Mesenchymal stem cell (in vitro differentiated cells and primary cell): ENCODE measurements at regions not wholly inside any gene's neighbourhood (a gene's known extent, or its start where the extent isn't known, plus 50 kb on each side); places are given as distances from the start of the nearest gene placed in this dataset.
"Not testable (repeated sequence)": the region's sequence is repeated elsewhere in the genome, so short reads cannot be mapped to it uniquely, and the experiment has no call there.

ENCODE experiments used
- DNase-seq: peaks from one replicate; pipeline ENCODE4 v3.0.0-alpha.2; 2013
- H2AFZ ChIP-seq: one replicate; pipeline ENCODE4 v1.6.1; 2013; ENCODE audit warnings: low read depth, mild to moderate bottlenecking, control low read depth, inconsistent platforms, low read length, moderate library complexity
- H2AK5ac ChIP-seq: 2 replicates; pipeline ENCODE4 v1.6.1; 2013; ENCODE audit warnings: low read length, moderate library complexity, mild to moderate bottlenecking, inconsistent platforms; ENCODE audit not compliant: severe bottlenecking
- H2BK120ac ChIP-seq: one replicate; pipeline ENCODE4 v1.6.1; 2013; ENCODE audit warnings: low read depth, mild to moderate bottlenecking, inconsistent platforms, low read length, moderate library complexity
- H2BK12ac ChIP-seq, 2 experiments: one replicate each; pipeline ENCODE4 v1.6.1; 2013; ENCODE audit warnings: inconsistent platforms in 2 of 2, low read length in 2 of 2, mild to moderate bottlenecking in 2 of 2, moderate library complexity in 2 of 2, control low read depth in 1 of 2
- H2BK15ac ChIP-seq: one replicate; pipeline ENCODE4 v1.6.1; 2013; ENCODE audit warnings: mild to moderate bottlenecking, low read depth, inconsistent platforms; ENCODE audit not compliant: poor library complexity, severe bottlenecking
- H2BK5ac ChIP-seq: 2 replicates; pipeline ENCODE4 v1.6.1; 2013; ENCODE audit warnings: low read depth, mild to moderate bottlenecking, low read length, control low read depth, inconsistent platforms; ENCODE audit not compliant: poor library complexity, severe bottlenecking
- H3K14ac ChIP-seq, 2 experiments: one replicate each; pipeline ENCODE4 v1.6.1; 2013; ENCODE audit warnings: inconsistent platforms in 2 of 2, low read length in 2 of 2, control low read depth in 1 of 2, mild to moderate bottlenecking in 1 of 2, moderate library complexity in 1 of 2
- H3K18ac ChIP-seq, 2 experiments: one replicate each; pipeline ENCODE4 v1.6.1; 2013; ENCODE audit warnings: inconsistent platforms in 2 of 2, low read length in 2 of 2, control low read depth in 1 of 2, low read depth in 1 of 2, mild to moderate bottlenecking in 1 of 2
- H3K23ac ChIP-seq, 2 experiments: one replicate each; pipeline ENCODE4 v1.6.1; 2013; ENCODE audit warnings: inconsistent platforms in 2 of 2, low read length in 2 of 2, mild to moderate bottlenecking in 2 of 2, moderate library complexity in 2 of 2, control low read depth in 1 of 2
- H3K27ac ChIP-seq: 2 replicates; pipeline ENCODE4 v1.5.1; 2013; ENCODE audit warnings: mild to moderate bottlenecking, moderate library complexity, low read length, control low read depth, inconsistent platforms; ENCODE audit not compliant: poor library complexity, severe bottlenecking
- H3K27me3 ChIP-seq, 2 experiments: 2 replicates each; pipeline versions ENCODE4 v1.6.1 to v1.7.0; 2013; ENCODE audit warnings: low read length in 2 of 2, mild to moderate bottlenecking in 2 of 2, moderate library complexity in 2 of 2, control low read depth in 1 of 2, inconsistent platforms in 1 of 2; ENCODE audit not compliant: control insufficient read depth in 1 of 2, insufficient read depth in 1 of 2
- H3K36me3 ChIP-seq, 2 experiments: 2 replicates each; pipeline versions ENCODE4 v1.6.1 to v1.7.0; 2013; ENCODE audit warnings: low read length in 2 of 2, control low read depth in 1 of 2, inconsistent platforms in 1 of 2, low read depth in 1 of 2, mild to moderate bottlenecking in 1 of 2; ENCODE audit not compliant: insufficient read depth in 2 of 2, control insufficient read depth in 1 of 2
- H3K4ac ChIP-seq, 2 experiments: one replicate each; pipeline ENCODE4 v1.6.1; 2013; ENCODE audit warnings: inconsistent platforms in 2 of 2, low read length in 2 of 2, mild to moderate bottlenecking in 2 of 2, moderate library complexity in 2 of 2, control low read depth in 1 of 2, low read depth in 1 of 2
- H3K4me1 ChIP-seq: 2 replicates; pipeline ENCODE4 v1.6.1; 2013; ENCODE audit warnings: low read depth, low read length, control low read depth; ENCODE audit not compliant: control insufficient read depth, insufficient read depth
- H3K4me2 ChIP-seq: 2 replicates; pipeline ENCODE4 v1.6.1; 2013; ENCODE audit warnings: low read length, mild to moderate bottlenecking, inconsistent platforms; ENCODE audit not compliant: poor library complexity, severe bottlenecking
- H3K4me3 ChIP-seq, 2 experiments: 2 replicates each; pipeline versions ENCODE4 v1.5.1 to v1.7.0; 2013; ENCODE audit warnings: low read length in 2 of 2, mild to moderate bottlenecking in 2 of 2, control low read depth in 1 of 2, low read depth in 1 of 2; ENCODE audit not compliant: insufficient read depth in 1 of 2
- H3K79me1 ChIP-seq: replicated peaks from 2 replicates; pipeline ENCODE4 v1.6.1; 2013; ENCODE audit warnings: mild to moderate bottlenecking, control low read depth, low read length, inconsistent platforms; ENCODE audit not compliant: poor library complexity, severe bottlenecking
- H3K9ac ChIP-seq: 2 replicates; pipeline ENCODE4 v1.7.0; 2013; ENCODE audit warnings: mild to moderate bottlenecking, low read length, moderate library complexity
- H3K9me3 ChIP-seq: 2 replicates; pipeline ENCODE4 v1.7.0; 2013; ENCODE audit warnings: mild to moderate bottlenecking, low read length; ENCODE audit not compliant: control insufficient read depth
- H4K8ac ChIP-seq: one replicate; pipeline ENCODE4 v1.6.1; 2013; ENCODE audit warnings: inconsistent platforms, mild to moderate bottlenecking, low read length, moderate library complexity
- H4K91ac ChIP-seq: one replicate; pipeline ENCODE4 v1.6.1; 2013; ENCODE audit warnings: mild to moderate bottlenecking, low read length, inconsistent platforms
- WGBS: methylation state at CpG from one replicate; pipeline ENCODE4 v1.1.7; 2013; ENCODE audit warnings: mixed read lengths; 5-methylcytosine and 5-hydroxymethylcytosine counted together

DNA sequence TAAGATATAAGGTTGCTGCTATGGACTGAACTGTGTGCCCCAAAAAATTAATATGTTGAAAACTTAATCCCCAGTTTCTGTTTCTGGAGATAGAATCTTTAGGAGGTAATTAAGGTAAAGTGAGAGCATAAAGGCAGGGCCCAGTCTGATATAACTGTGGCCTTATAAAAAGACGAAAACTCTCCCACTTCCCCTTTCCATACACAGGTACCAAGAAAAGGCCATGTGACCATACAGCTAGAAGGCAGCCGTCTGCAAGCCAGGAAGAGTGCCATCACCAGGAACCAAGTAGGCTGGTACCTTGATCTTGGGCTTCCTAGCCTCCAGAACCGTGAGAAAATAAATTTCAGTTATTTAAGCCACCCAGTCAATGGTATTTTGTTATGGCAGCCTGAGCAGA, 550.3 kb downstream of the SMARCA1 start:
- no peak overlapping the region for H3K4ac ChIP-seq
- H3K4me2 ChIP-seq: no peak overlapping the region
- H3K23ac ChIP-seq: no peak overlapping the region
- H2AFZ ChIP-seq: no peak overlapping the region
- H3K9ac ChIP-seq: no peak overlapping the region
- H3K9me3 ChIP-seq: no peaks in the 10 kb centered on the region
- H4K8ac ChIP-seq: no peak overlapping the region
- no peak for DNase-seq
- no peak overlapping the region for H3K4me3 ChIP-seq
- 100% methylated on average over 2 of the region's 3 CpGs for WGBS
- H3K36me3 ChIP-seq: no peaks in the 10 kb centered on the region
- H3K27me3 ChIP-seq: no peaks in the 10 kb centered on the region
- no peaks in the 10 kb centered on the region for H3K4me1 ChIP-seq
- H3K79me1 ChIP-seq: no peaks in the 10 kb centered on the region
- no peak overlapping the region for H2BK12ac ChIP-seq
- H3K18ac ChIP-seq: no peak overlapping the region
- H4K91ac ChIP-seq: no peak overlapping the region
- no peak overlapping the region for H2BK120ac ChIP-seq
- H2AK5ac ChIP-seq: no peak overlapping the region
- H3K14ac ChIP-seq: no peak overlapping the region
- H2BK15ac ChIP-seq: no peak overlapping the region
- no peak overlapping the region for H3K27ac ChIP-seq
- H2BK5ac ChIP-seq: no peak overlapping the region

DNA sequence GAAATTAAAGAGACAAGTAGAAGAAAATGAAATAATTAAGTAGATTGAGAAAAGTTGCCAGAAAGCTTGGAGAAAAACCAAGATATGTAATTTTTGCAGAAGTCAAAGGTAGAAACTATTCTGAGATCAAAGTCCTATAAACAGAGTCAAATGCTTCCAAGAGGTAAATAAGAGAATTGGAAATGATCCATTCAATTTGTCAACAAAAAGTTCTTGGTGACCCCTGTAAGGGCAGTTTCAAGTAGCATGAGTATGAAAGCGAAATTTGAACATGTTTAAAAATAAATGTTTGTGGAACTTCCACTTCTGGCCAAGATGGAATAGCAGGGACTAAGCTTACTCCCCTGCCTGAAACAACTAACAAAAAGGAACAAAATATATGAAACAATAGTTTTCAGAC, 562.0 kb downstream of the SMARCA1 start:
- Histone ChIP-seq H3K4me1 (no peaks in the 10 kb centered on the region), H3K27me3 (no peaks in the 10 kb centered on the region), H4K91ac (no peak overlapping the region), H2AK5ac (no peak overlapping the region), H2BK15ac (no peak overlapping the region), H3K27ac (no peak overlapping the region), H3K9ac (no peak overlapping the region), H3K9me3 (no peaks in the 10 kb centered on the region), H2AFZ (no peak overlapping the region), H3K14ac (no peak overlapping the region), H3K4ac (no peak overlapping the region), H4K8ac (no peak overlapping the region), H2BK12ac (no peak overlapping the region), H3K36me3 (no peaks in the 10 kb centered on the region), H3K23ac (no peak overlapping the region), H3K79me1 (no peaks in the 10 kb centered on the region), H2BK120ac (no peak overlapping the region), H3K4me2 (no peak overlapping the region), H3K18ac (no peak overlapping the region), H2BK5ac (no peak overlapping the region), H3K4me3 (no peak overlapping the region)
- WGBS: no CpG with 5 or more reads among the region's 1 CpG
- no peak for DNase-seq

DNA sequence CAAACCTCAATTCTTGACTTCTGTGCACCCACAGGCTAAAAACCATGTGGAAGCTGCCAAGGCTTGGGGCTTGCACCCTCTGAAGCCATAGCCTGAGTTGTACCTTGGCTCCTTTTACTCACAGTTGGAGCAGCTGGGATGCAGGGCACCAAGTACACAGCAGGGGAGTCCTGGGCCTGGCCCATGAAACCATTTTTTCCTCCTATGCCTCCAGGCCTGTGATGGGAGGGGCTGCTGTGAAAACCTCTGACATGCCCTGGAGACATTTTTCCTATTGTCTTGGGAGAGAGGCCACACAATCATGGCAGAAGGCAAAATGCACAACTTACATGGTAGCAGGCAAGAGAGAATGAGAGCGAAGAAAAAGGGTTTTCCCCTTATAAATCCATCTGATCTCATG, 568.6 kb downstream of the SMARCA1 start:
- no CpG with 5 or more reads among the region's 1 CpG for WGBS
- H3K27me3 ChIP-seq: not testable (repeated sequence)

DNA sequence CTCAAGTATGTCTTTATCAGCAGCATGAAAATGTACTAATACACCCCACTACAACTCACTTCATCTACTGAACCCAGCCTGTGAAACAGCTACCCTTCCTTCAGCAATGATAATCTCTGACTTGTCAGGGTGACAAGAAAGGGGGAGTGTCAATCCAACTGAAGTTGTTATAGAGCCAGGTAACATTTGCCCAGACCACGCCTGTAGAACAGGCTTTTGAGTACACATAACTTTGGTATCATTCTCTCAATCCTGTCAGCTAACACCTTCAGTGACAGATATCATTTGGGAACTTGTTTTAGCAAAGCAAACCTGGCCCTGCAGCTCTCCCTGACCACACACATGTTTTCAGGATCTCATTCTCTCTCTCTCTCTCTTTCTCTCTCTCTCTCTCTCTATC, 592.2 kb downstream of the SMARCA1 start:
- no peak overlapping the region for H4K91ac ChIP-seq
- no peaks in the 10 kb centered on the region for H3K4me1 ChIP-seq
- H2BK12ac ChIP-seq: no peak overlapping the region
- no peak overlapping the region for H2BK15ac ChIP-seq
- H2BK120ac ChIP-seq: no peak overlapping the region
- H3K4ac ChIP-seq: no peak overlapping the region
- no peak overlapping the region for H2AFZ ChIP-seq
- H2AK5ac ChIP-seq: no peak overlapping the region
- no peak overlapping the region for H4K8ac ChIP-seq
- H3K23ac ChIP-seq: no peak overlapping the region
- H3K27ac ChIP-seq: no peak overlapping the region
- no peak overlapping the region for H3K14ac ChIP-seq
- peaks cover 16% of the 10 kb centered on the region for H3K9me3 ChIP-seq
- H3K4me2 ChIP-seq: no peak overlapping the region
- H3K36me3 ChIP-seq: no peaks in the 10 kb centered on the region
- no peak overlapping the region for H2BK5ac ChIP-seq
- H3K4me3 ChIP-seq: no peak overlapping the region
- no peak overlapping the region for H3K9ac ChIP-seq
- DNase-seq: no peak
- no peaks in the 10 kb centered on the region for H3K79me1 ChIP-seq
- no peaks in the 10 kb centered on the region for H3K27me3 ChIP-seq
- 64% methylated on average over 1 of the region's 1 CpG for WGBS
- no peak overlapping the region for H3K18ac ChIP-seq

More for the DNA sequence above, 568.6 kb downstream of the SMARCA1 start:
- not testable (repeated sequence) for H2BK12ac ChIP-seq, H3K4ac ChIP-seq, H2AFZ ChIP-seq, H3K14ac ChIP-seq, H3K79me1 ChIP-seq, H3K27ac ChIP-seq, H2AK5ac ChIP-seq, H4K8ac ChIP-seq, H3K23ac ChIP-seq, H3K9ac ChIP-seq, H4K91ac ChIP-seq, H2BK15ac ChIP-seq, H2BK5ac ChIP-seq, H2BK120ac ChIP-seq, H3K4me2 ChIP-seq, H3K36me3 ChIP-seq, DNase-seq, H3K4me3 ChIP-seq, H3K4me1 ChIP-seq, H3K18ac ChIP-seq
- H3K9me3 ChIP-seq: peaks cover 14% of the 10 kb centered on the region
